DMS 273 (cell line): ENCODE measurements at regions not wholly inside any gene's neighbourhood (a gene's known extent, or its start where the extent isn't known, plus 50 kb on each side); places are given as distances from the start of the nearest gene placed in this dataset.

Experiments
- DNase-seq: peaks from one replicate; lab custom pipeline; 2025; ENCODE audit not compliant: unreplicated experiment; lab: John Stamatoyannopoulos, UW

- no peak for DNase-seq
These were observed 294.8 kb upstream of the DKK2 start for GRCh38 chr4:107330916-107331315.

GRCh38 chr4:107319386-107319785, 283.3 kb upstream of the DKK2 start:
- no peak for DNase-seq

DNA sequence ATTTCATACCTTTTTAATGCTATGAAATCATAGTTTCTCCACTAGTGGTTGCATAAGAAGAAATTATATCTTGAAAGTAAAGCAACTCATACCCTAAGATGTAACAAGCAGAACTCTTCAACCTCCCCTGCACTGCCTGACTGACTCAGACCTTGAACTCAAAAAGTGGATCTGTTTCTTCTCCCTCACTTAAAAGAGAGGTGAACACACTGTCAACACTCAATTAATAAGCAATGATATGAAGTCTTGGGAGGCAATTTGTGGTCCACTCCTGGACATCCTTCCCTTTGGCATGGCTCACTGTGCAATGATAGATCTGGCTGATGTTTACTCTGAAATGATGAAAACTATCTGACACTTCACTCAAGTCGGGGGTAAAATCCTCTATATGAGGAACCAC, 282.0 kb upstream of the DKK2 start:
- DNase-seq: no peak

DNA sequence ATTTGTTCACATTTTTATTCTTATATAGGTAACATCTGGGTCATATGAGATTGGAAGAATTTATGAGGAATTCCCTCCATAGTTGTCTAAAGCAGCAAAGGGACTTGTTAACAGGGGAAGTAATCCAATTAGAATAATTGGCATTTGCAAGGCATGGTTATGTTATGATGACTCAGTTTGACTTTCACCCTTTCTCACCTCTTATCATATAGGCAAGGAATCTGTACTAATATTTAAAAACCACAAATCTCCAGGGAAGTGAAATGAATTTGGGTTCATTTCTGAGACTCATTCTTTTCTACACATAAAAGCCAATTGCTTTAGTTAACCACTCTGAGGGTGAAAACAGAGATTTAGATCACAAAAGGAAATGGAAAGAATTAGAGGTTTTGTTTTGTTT, 281.5 kb upstream of the DKK2 start:
- DNase-seq: no peak

- DNase-seq: no peak
These were observed 279.5 kb upstream of the DKK2 start for GRCh38 chr4:107315584-107315983.

DNA sequence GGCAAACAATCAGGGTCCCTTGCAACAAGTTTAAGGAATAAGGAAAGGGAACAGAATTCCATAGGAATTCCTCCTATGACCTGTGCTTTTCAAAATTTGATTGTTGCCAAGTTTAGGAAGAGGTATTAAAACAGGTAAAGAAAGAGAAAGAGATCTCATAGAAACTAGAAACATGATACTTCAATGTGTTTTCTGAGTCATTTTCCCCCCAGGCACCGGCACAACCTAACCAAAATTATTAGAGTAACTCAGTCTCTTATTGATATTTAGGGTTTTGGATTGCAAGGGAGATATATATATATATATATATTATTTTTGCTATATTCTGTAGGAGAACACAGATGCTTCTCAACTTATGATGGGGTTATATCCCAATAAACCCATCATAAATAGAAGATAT, 278.0 kb upstream of the DKK2 start:
- no peak for DNase-seq

- DNase-seq: no peak
These were observed 276.3 kb upstream of the DKK2 start for GRCh38 chr4:107312366-107312765.

DNA sequence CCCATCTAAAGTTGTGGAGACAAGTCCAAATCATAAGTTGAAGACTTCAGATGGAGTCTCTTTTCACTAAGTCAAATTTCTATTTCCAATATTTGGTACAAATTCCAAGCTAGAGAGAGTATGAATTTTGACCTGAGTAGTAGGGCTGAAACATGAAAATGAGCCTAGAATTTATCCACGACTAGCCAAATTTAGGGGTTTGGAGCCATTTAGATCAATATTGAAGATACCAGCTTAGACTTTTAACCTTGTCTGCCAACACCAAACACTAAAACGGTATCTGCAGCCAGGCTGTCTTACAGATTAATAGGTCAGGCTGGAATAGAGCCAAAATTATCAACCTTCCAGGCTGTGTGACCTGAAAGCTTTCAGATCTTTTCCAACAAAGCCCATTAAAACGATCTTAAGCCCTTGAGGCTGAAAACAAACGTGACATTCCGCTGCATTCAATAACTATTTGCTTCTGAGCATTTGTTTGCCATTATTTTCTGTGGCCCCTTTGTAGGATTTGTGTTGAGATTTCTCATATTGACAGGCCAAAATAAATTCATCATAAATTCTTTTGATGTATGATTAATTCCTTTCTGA, 268.7 kb upstream of the DKK2 start:
- DNase-seq: no peak

DNA sequence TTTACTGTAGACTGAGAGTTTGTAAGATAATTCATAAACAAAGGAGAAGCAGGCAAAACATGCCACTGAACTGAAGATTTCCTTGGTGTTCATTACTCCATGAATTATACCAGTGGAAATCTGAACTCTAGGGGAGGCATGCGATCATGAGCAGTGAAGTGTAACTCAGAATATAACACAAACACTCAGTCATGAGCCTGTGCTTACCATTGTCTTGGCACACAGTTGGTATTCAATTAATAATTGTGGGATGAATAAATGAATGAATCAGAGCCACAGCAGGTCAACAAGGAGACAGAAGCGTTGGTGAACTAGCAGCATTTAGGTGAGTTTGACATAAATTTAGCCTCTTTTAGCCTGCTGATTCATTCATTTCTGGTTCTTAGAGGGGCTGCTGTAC, 263.5 kb upstream of the DKK2 start:
- no peak for DNase-seq

DNA sequence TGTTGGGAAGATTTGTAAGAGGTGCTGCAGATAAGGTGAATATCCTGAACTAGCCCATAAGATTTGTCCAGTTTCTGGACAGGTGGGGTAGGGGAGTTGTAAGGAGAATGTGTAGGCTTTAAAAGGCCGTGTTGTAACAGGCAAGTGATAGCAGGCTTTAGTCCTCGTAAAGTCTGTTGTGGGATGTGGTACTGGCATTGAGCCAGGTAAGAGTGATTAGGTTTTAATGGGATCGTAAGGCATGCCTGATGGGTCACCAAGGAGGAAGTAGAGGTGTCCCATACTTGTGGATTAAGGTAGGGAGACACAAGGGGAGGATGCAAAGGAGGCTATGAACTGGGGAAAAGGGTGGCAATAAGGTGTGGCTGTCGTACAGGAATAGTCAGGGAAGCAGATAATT, 256.9 kb upstream of the DKK2 start:
- no peak for DNase-seq

- DNase-seq: no peak
These were observed 247.8 kb upstream of the DKK2 start for GRCh38 chr4:107283587-107284559.

- no peak for DNase-seq
These were observed 243.6 kb upstream of the DKK2 start for GRCh38 chr4:107279733-107280132.

GRCh38 chr4:107278791-107279483, 242.8 kb upstream of the DKK2 start:
- DNase-seq: no peak

GRCh38 chr4:107276052-107276451, 239.9 kb upstream of the DKK2 start:
- DNase-seq: no peak

DNA sequence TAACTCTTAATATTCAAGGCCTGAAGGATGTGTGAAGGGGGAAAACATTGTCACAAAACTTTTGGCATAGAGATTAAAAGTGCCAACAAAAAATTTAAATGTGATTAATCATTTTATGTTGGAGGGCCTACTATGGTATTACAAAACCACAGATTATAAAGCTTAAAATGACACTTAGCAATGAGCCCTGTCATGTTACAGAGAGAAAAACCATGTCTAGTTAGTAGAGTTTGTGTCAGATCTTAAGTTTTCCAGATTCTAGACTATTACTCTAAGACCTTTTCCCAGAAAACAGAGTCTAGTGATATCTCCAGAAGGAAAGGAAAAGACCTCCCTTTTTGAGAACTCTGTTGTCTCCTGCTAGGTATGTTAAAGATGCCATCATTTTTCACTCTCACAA, 239.1 kb upstream of the DKK2 start:
- DNase-seq: no peak

DNA sequence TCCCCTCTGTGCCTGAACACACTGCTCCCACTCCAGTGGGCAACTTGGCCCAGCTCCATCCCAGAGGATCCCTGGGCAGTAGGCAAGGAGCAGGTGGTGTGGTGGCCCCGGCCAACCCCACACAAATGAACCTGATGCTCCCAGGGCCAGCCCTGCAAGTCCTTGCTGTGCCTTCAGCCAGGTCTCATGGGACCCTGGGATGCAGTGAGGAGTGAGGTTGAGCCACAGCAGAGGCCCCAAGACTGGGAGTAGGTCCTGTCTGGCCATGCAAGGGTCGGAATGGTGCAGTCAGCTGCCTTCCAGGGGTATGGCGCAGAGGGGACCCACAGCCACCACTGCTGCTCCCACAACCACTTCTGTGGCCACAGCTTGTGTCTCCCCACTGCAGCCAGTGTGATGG, 234.5 kb upstream of the DKK2 start:
- no peak for DNase-seq

GRCh38 chr4:107269175-107269574, 233.1 kb upstream of the DKK2 start:
- no peak for DNase-seq

DNA sequence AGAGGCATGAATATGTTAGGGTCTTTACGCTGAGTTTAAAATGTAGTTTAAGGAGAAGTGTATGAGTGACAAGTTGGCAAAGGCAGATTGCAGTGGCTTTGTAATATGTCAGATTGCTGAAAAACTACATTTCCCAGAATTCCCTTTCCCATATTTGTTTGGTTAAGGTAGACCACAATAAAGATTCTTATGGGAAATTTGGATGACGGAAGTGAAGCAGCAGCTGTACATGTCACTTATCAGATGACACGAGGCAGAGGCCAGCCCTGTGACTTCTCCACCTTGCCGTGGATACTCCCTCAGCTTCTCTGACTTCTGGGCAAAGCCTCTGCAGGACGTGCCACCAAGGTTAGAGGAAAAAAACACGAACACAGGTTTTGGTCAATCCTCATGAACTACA, 229.7 kb upstream of the DKK2 start:
- DNase-seq: no peak

GRCh38 chr4:107261241-107261874, 225.2 kb upstream of the DKK2 start:
- no peak for DNase-seq

GRCh38 chr4:107258359-107258758, 222.2 kb upstream of the DKK2 start:
- no peak for DNase-seq

- no peak for DNase-seq
These were observed 219.5 kb upstream of the DKK2 start for GRCh38 chr4:107255596-107255995.

- no peak for DNase-seq
These were observed 219.0 kb upstream of the DKK2 start for GRCh38 chr4:107255114-107255513.
